ENCODE measurements at regions not wholly inside any gene's neighbourhood (a gene's known extent, or its start where the extent isn't known, plus 50 kb on each side); places are given as distances from the start of the nearest gene placed in this dataset.

DNA sequence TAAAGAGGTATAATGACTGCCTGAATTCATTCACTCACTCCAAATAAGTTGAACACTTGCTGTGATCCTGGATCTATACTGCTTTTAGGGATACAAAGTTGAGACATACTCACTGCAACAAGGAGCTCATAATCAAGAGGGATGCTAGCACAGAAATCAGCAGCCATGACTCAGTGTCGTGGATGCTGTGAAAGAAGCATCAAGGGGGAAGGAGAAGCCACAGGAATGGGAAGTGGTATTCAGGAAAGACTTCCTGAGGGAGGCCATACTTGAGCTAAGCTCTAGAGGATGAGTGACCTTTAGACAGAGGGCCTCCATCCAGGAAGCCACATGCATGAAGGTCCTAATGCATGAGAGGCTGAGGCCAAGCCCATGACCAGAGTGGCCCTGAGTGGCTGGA is 245.7 kb upstream of the RORA start:
- H3K27ac ChIP-seq: no peak overlapping the region
- no peaks in the 10 kb centered on the region for H3K4me1 ChIP-seq
- H3K4me3 ChIP-seq: no peak overlapping the region
- TF ChIP-seq, protein P1, sequence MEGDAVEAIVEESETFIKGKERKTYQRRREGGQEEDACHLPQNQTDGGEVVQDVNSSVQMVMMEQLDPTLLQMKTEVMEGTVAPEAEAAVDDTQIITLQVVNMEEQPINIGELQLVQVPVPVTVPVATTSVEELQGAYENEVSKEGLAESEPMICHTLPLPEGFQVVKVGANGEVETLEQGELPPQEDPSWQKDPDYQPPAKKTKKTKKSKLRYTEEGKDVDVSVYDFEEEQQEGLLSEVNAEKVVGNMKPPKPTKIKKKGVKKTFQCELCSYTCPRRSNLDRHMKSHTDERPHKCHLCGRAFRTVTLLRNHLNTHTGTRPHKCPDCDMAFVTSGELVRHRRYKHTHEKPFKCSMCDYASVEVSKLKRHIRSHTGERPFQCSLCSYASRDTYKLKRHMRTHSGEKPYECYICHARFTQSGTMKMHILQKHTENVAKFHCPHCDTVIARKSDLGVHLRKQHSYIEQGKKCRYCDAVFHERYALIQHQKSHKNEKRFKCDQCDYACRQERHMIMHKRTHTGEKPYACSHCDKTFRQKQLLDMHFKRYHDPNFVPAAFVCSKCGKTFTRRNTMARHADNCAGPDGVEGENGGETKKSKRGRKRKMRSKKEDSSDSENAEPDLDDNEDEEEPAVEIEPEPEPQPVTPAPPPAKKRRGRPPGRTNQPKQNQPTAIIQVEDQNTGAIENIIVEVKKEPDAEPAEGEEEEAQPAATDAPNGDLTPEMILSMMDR (IDR thresholded peaks at IDR 0.05): no peak
- no peaks in the 10 kb centered on the region for H3K36me3 ChIP-seq
- no peaks in the 10 kb centered on the region for H3K27me3 ChIP-seq
- H3K9me3 ChIP-seq: no peaks in the 10 kb centered on the region
- no peak for DNase-seq
- intact Hi-C loops (cut with DNase I): no loop called here
- H3K9ac ChIP-seq (ENCODE audit: low read depth in 2 of 2, low read length in 2 of 2): no peak overlapping the region

DNA sequence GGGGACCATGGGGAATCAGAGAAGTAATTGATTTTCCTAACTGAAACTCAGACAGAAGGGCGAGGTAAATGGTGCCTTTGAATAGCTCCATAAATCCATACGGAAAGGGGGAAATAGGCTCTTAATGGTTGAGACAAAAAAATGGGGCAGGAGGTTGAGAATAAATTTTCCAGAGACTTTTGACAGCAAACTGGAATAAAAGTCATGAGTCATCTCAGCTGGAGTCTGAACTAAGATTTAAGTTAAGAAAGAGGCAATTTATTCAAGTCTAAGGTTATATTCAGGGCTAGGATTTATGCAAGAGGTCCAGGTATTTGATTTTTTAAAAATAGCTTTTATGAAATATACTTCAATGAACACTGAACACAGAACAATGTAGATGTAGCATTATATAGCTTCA is 238.7 kb upstream of the RORA start:
- TF ChIP-seq, protein P1 (IDR thresholded peaks at IDR 0.05): no peak
- intact Hi-C loops (cut with DNase I): no loop called here
- no peaks in the 10 kb centered on the region for H3K36me3 ChIP-seq

DNA sequence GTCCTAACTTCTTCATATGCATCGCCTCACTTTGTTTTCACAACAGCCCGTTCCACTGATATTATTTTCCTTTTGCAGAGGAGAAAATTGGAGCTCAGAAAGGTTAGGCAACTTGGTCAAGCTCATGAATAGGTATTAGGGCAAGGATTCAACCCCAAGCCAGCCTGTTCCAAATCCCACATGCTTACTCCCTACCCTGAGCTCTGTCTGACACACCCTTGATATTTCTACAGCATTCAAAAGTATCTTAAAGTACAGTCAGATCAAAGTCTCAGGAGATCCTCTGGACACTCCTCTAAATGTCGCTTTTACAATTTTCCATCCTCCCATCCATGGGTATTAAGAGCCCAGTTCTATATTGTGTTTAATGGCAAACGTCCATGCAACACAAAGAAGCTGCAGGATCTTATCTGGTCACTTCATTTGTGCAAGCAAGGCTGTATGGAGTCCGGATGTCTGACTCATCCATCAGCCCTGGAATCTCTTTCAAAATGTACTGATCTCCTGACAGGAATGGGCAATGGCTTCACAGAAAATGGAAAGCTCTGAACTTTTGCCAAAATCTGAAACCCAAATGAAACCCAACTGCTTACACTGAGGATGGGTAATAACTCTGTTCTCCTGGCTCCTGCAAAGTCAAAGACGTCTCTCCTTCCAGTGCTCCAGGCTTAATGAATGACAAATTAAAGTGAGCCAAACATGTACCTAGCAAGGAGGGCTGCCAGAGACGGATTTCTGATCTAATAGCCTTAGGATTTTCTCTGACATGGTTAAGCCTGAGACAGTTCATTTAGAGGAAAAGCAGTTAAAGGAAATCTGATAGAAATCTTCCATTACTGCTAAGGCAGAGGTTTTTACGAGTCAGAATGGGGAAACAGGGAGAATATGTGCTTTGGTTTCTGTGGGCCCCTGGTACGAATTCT is 230.9 kb upstream of the RORA start:
- Histone ChIP-seq H3K9ac (ENCODE audit: low read depth in 2 of 2, low read length in 2 of 2) (no peak overlapping the region), H3K9me3 (no peaks in the 10 kb centered on the region), H3K4me3 (no peak overlapping the region), H3K4me1 (no peaks in the 10 kb centered on the region), H3K27me3 (no peaks in the 10 kb centered on the region), H3K36me3 (no peaks in the 10 kb centered on the region), H3K27ac (no peak overlapping the region)
- intact Hi-C loops (cut with DNase I): no loop called here
- TF ChIP-seq, protein P1 (IDR thresholded peaks at IDR 0.05): no peak
- no peak for DNase-seq

More for the DNA sequence above, 238.7 kb upstream of the RORA start:
- Histone ChIP-seq H3K27ac (no peak overlapping the region), H3K4me1 (no peaks in the 10 kb centered on the region), H3K27me3 (no peaks in the 10 kb centered on the region), H3K4me3 (no peak overlapping the region), H3K9me3 (no peaks in the 10 kb centered on the region), H3K9ac (ENCODE audit: low read depth in 2 of 2, low read length in 2 of 2) (no peak overlapping the region)
- no peak for DNase-seq

DNA sequence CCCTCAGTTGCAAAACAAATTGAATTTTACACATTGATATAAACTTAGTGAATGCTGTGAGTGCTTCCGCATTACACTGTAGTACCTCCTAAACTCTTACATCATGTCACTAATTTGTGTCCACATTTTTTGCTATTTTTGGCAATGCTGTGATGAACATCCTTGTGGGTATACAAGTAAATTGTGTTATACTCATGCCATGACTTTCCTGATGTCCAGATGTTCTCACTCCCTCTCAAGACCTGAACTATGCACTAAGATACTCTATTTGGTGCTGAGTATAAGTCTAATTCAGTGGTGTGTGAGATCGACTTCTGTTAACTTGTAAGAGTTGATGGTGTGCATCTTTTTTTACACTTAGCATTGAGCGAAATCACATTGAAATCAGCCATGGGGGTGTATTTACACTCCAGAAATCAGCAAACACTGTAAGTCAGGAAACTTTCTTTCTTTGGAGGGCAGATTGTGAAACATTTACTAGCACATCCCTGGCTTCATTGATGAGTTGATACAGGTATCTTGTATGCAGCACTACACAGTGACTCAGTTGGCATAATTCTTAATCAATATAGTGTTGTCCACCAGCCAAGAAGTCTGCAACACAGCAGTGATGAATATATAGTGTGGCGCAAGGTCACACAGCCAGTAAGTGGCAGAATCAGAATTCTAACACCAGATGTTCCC is 228.1 kb upstream of the RORA start:
- Histone ChIP-seq H3K27ac (no peak overlapping the region), H3K9ac (ENCODE audit: low read depth in 2 of 2, low read length in 2 of 2) (no peak overlapping the region), H3K9me3 (no peaks in the 10 kb centered on the region), H3K27me3 (no peaks in the 10 kb centered on the region), H3K4me1 (no peaks in the 10 kb centered on the region), H3K4me3 (no peak overlapping the region), H3K36me3 (no peaks in the 10 kb centered on the region)
- no peak for DNase-seq
- TF ChIP-seq, protein P1 (IDR thresholded peaks at IDR 0.05): no peak
- intact Hi-C loops (cut with DNase I): no loop called here

DNA sequence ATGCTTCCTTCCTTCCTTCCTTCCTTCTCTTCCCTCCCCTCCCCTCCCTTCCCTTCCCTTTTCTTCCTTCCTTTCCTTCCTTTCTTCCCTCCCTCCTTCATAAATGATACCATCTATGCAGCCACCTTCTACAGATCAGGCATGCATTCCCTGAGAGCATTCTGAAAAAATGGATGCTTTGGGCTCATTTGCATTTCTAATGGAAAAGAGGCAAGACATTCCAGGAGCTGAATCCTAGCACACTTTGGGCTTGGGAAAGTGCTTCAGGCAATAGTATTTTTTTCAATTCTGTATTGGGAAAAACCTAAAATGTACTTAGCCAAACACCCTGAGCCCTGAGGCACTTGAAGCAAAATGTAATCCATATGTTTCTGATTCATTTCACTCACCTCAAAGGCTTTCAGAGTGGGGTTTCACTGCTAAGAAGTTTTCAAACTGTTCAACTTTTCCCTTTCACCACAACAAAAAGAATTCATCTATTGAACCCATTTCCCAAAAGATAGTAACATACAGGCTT is 220.1 kb upstream of the RORA start:
- intact Hi-C loops (cut with DNase I): no loop called here

More for the DNA sequence above, 220.1 kb upstream of the RORA start:
- Histone ChIP-seq H3K36me3 (no peaks in the 10 kb centered on the region), H3K9me3 (no peaks in the 10 kb centered on the region), H3K4me1 (no peaks in the 10 kb centered on the region), H3K27ac (no peak overlapping the region), H3K27me3 (no peaks in the 10 kb centered on the region), H3K4me3 (no peak overlapping the region), H3K9ac (ENCODE audit: low read depth in 2 of 2, low read length in 2 of 2) (no peak overlapping the region)
- DNase-seq: no peak
- TF ChIP-seq, protein P1 (IDR thresholded peaks at IDR 0.05): no peak
